HepG2 (cell line): ENCODE measurements at regions not wholly inside any gene's neighbourhood (a gene's known extent, or its start where the extent isn't known, plus 50 kb on each side); places are given as distances from the start of the nearest gene placed in this dataset.

Experiments
- ATAC-seq: fragments of 200-7000 bp; cut with Tn5 transposase; 3 replicates; pipeline ENCODE4 v1.9.1; 2020; ENCODE audit warnings: mild to moderate bottlenecking, moderate library complexity
- BruUV-seq: library from RNA; stranded (reverse); fragments of 400-500 nt; replicated peaks from 2 replicates; lab custom pipeline; 2021; lab: Mats Ljungman, UMichigan
- CTCF ChIA-PET: fragments of 300-600 bp; formaldehyde crosslinking; extraction: SDS; loops from one replicate; lab custom pipeline; 2021; ENCODE audit warnings: low total read pairs, inconsistent platforms, low intra/inter-chr PET ratio; lab: Yijun Ruan, JAX
- POLR2A ChIA-PET: fragments of 350-600 bp; sonication (Branson Sonifier 250); formaldehyde crosslinking; loops from one replicate; lab custom pipeline; 2020; ENCODE audit warnings: antibody characterized with exemption, inconsistent platforms; lab: Yijun Ruan, JAX
- DNase-seq: peaks from one replicate; pipeline ENCODE4 v3.0.0-alpha.2; 2015; ENCODE audit warnings: low spot score
- FAIRE-seq: peaks from 3 replicates; lab custom pipeline; 2011; peaks lifted over from hg19 to GRCh38; lab: Jason Lieb, UNC
- H2AFZ ChIP-seq: one replicate; pipeline ENCODE4 v1.6.1; 2011; ENCODE audit warnings: low read length, inconsistent platforms
- H3K27ac ChIP-seq: fragments of 300-600 bp; 3 replicates; pipeline ENCODE4 v1.8.0; 2011; ENCODE audit warnings: mixed run types, mild to moderate bottlenecking, mixed read lengths, low read length, inconsistent platforms; ENCODE audit not compliant: insufficient read depth; ENCODE audit errors: extremely low read length
- H3K27me3 ChIP-seq, 2 experiments: fragments of 200-600 bp in 1 of 2; 2 replicates in 1 of 2; 3 replicates in 1 of 2; pipeline versions ENCODE4 v1.6.0 to v1.8.0; 2011; ENCODE audit warnings: low read length in 2 of 2, mild to moderate bottlenecking in 2 of 2, moderate library complexity in 2 of 2, inconsistent platforms in 1 of 2; ENCODE audit not compliant: insufficient read depth in 2 of 2, control insufficient read depth in 1 of 2
- H3K36me3 ChIP-seq, 2 experiments: fragments of 200-600 bp in 1 of 2; replicated peaks in 1 of 2; 2 replicates in 1 of 2; 3 replicates in 1 of 2; pipeline versions ENCODE4 v1.5.1 to v1.8.0; 2011; ENCODE audit warnings: low read length in 2 of 2, inconsistent platforms in 1 of 2; ENCODE audit not compliant: insufficient read depth in 2 of 2, control insufficient read depth in 1 of 2
- H3K4me1 ChIP-seq: 2 replicates; pipeline ENCODE4 v1.5.1; 2012; ENCODE audit warnings: low read length, inconsistent platforms; ENCODE audit not compliant: insufficient read depth
- H3K4me2 ChIP-seq: 2 replicates; pipeline ENCODE4 v1.6.0; 2011; ENCODE audit warnings: low read depth, low read length, inconsistent platforms
- H3K4me3 ChIP-seq, 3 experiments: fragments of 200-600 bp in 1 of 3; sonication (generic), shearing (Covaris generic) in 1 of 3; replicated peaks in 1 of 3; 2 replicates each; pipeline ENCODE4 v1.5.1; 2011 to 2016; ENCODE audit warnings: low read length in 3 of 3, inconsistent platforms in 2 of 3, low read depth in 2 of 3, mild to moderate bottlenecking in 2 of 3, control low read depth in 1 of 3, mixed read lengths in 1 of 3; ENCODE audit not compliant: insufficient read depth in 1 of 3
- H3K79me2 ChIP-seq: one replicate; pipeline ENCODE4 v1.6.1; 2011; ENCODE audit warnings: low read length, inconsistent platforms; ENCODE audit not compliant: insufficient read depth
- H3K9ac ChIP-seq: 2 replicates; pipeline ENCODE4 v1.6.0; 2011; ENCODE audit warnings: mild to moderate bottlenecking, low read depth, low read length, inconsistent platforms; ENCODE audit not compliant: insufficient read depth
- H3K9me3 ChIP-seq: 2 replicates; pipeline ENCODE4 v1.5.1; 2012; ENCODE audit warnings: mild to moderate bottlenecking, low read length
- H4K20me1 ChIP-seq: 2 replicates; pipeline ENCODE4 v1.6.0; 2011; ENCODE audit warnings: inconsistent platforms, mild to moderate bottlenecking, low read length, moderate library complexity; ENCODE audit not compliant: insufficient read depth
- GABPB1 ChIP-seq: IDR thresholded peaks from 2 replicates; pipeline ENCODE4 v1.6.1; 2016; ENCODE audit warnings: mild to moderate bottlenecking, missing genetic modification reagents, moderate library complexity, missing compliant biosample characterization
- HINFP ChIP-seq: sonication (generic); formaldehyde crosslinking; IDR thresholded peaks from 2 replicates; pipeline ENCODE4 v1.4.0; 2020; ENCODE audit warnings: low read depth, mild to moderate bottlenecking, missing genetic modification reagents
- IKZF5 ChIP-seq: IDR thresholded peaks from 2 replicates; pipeline ENCODE4 v1.6.1; 2018; ENCODE audit warnings: missing genetic modification reagents, mild to moderate bottlenecking, missing compliant biosample characterization
- MAZ ChIP-seq, 2 experiments: sonication (generic) in 1 of 2; formaldehyde crosslinking in 1 of 2; IDR thresholded peaks; 2 replicates each; pipeline versions ENCODE4 v1.5.0 to v1.6.1; 2012 to 2020; ENCODE audit warnings: low read depth in 2 of 2, mild to moderate bottlenecking in 2 of 2, borderline replicate concordance in 1 of 2, improper control_type of control experiment in 1 of 2, low read length in 1 of 2, missing genetic modification reagents in 1 of 2, moderate library complexity in 1 of 2
- NFKBIZ ChIP-seq: IDR thresholded peaks from 2 replicates; pipeline ENCODE4 v1.6.1; 2018; ENCODE audit warnings: missing genetic modification reagents, missing compliant biosample characterization
- PATZ1 ChIP-seq: sonication (generic); formaldehyde crosslinking; IDR thresholded peaks from 2 replicates; pipeline ENCODE4 v1.4.0; 2020; ENCODE audit warnings: missing genetic modification reagents
- RBFOX2 ChIP-seq: fragments of 200-400 bp; formaldehyde crosslinking; IDR thresholded peaks from 2 replicates; pipeline ENCODE4 v1.6.1; 2017; ENCODE audit warnings: low read depth, mild to moderate bottlenecking, low read length
- TOE1 ChIP-seq: sonication (generic); formaldehyde crosslinking; IDR thresholded peaks from 2 replicates; pipeline ENCODE4 v1.4.0; 2020; ENCODE audit warnings: mild to moderate bottlenecking, missing genetic modification reagents
- YY1 ChIP-seq: IDR thresholded peaks from 2 replicates; pipeline ENCODE4 v1.6.1; 2011; ENCODE audit warnings: low read length, low read depth, moderate library complexity, mild to moderate bottlenecking; ENCODE audit not compliant: insufficient read depth, insufficient replicate concordance
- WGBS: methylation state at CpG from one replicate; pipeline ENCODE4 v1.1.6; 2017; ENCODE audit warnings: low lambda C conversion rate; 5-methylcytosine and 5-hydroxymethylcytosine counted together
- in situ Hi-C: cut with HindIII; loops from 2 replicates; pipeline ENCODE4 v1.10.0; 2017; ENCODE audit warnings: low pct_unique_long_range_greater_than_20kb; ENCODE audit not compliant: extremely low pct_ligation_motif_present
- intact Hi-C: fragments of 100-400 bp; cut with micrococcal nuclease; formaldehyde crosslinking; loops from one replicate; pipeline ENCODE4 v1.10.0; 2022; ENCODE audit not compliant: unreplicated experiment

- intact Hi-C loops (no loop called here), in situ Hi-C loops (no loop called here)
- 18% methylated on average over 3 of the region's 3 CpGs for WGBS
- Histone ChIP-seq H3K36me3 (no peaks in the 10 kb centered on the region), H4K20me1 (no peaks in the 10 kb centered on the region), H3K27me3 (peaks cover 0 to 9% of the 10 kb centered on the region in 2 experiments; a peak in 1 of 5 replicates), H3K4me3 (no peak overlapping the region), H3K9ac (no peak overlapping the region), H3K27ac (no peak overlapping the region), H3K79me2 (no peaks in the 10 kb centered on the region), H3K9me3 (no peaks in the 10 kb centered on the region), H3K4me1 (no peaks in the 10 kb centered on the region), H2AFZ (no peak overlapping the region), H3K4me2 (no peak overlapping the region)
- no TSS peak for BruUV-seq
- POLR2A ChIA-PET, result no interaction called here
- no peak for TF ChIP-seq RBFOX2
- no peak for TF ChIP-seq MAZ (IDR thresholded peaks at IDR 0.05; ENCODE audit: borderline replicate concordance, low read depth, low read length)
- TF ChIP-seq MAZ (CRISPR knock-in tag; IDR thresholded peaks at IDR 0.05; ENCODE audit: low read depth), result no peak
- no peak for TF ChIP-seq YY1
- no peak for TF ChIP-seq NFKBIZ (CRISPR knock-in tag)
- ATAC-seq (no peak), FAIRE-seq (no peak), DNase-seq (no peak)
- CTCF ChIA-PET, result no interaction called here
These were observed 72.3 kb upstream of the PAX6 start for GRCh38 chr11:31883435-31883834.

GRCh38 chr11:31882951-31883392 is 71.8 kb upstream of the PAX6 start:
- intact Hi-C loops, result no loop called here
- POLR2A ChIA-PET, result no interaction called here
- ATAC-seq (peak; percentile 55), DNase-seq (no peak), FAIRE-seq (no peak)
- Histone ChIP-seq H3K9ac (no peak overlapping the region), H3K27me3 (peaks cover 0 to 9% of the 10 kb centered on the region in 2 experiments; a peak in 1 of 5 replicates), H3K4me2 (no peak overlapping the region), H3K4me1 (no peaks in the 10 kb centered on the region), H4K20me1 (no peaks in the 10 kb centered on the region), H3K4me3 (no peak overlapping the region), H2AFZ (no peak overlapping the region), H3K36me3 (no peaks in the 10 kb centered on the region), H3K27ac (no peak overlapping the region), H3K79me2 (no peaks in the 10 kb centered on the region), H3K9me3 (no peaks in the 10 kb centered on the region)
- WGBS, result 4% methylated on average over 5 of the region's 5 CpGs
- CTCF ChIA-PET, result no interaction called here
- no TSS peak for BruUV-seq
- in situ Hi-C loops, result no loop called here
- TF ChIP-seq TOE1 (CRISPR knock-in tag) (no peak), IKZF5 (CRISPR knock-in tag) (no peak), GABPB1 (CRISPR knock-in tag) (no peak), PATZ1 (no peak), HINFP (CRISPR knock-in tag) (no peak)
